Parathyroid adenoma (tissue), 2 donors: ENCODE measurements at regions not wholly inside any gene's neighbourhood (a gene's known extent, or its start where the extent isn't known, plus 50 kb on each side); places are given as distances from the start of the nearest gene placed in this dataset.

ENCODE experiments used
- H2AFZ ChIP-seq: fragments of 300-600 bp; sonication (generic); one replicate; pipeline ENCODE4 v1.7.0; 2017; ENCODE audit warnings: antibody characterized with exemption, mild to moderate bottlenecking
- H3K27ac ChIP-seq: fragments of 300-600 bp; sonication (generic); one replicate; pipeline ENCODE4 v1.7.0; 2017
- H3K27me3 ChIP-seq: fragments of 300-600 bp; sonication (generic); one replicate; pipeline ENCODE4 v1.7.0; 2017; ENCODE audit warnings: low read length; ENCODE audit not compliant: control insufficient read depth, insufficient read depth
- H3K36me3 ChIP-seq: fragments of 300-600 bp; sonication (generic); one replicate; pipeline ENCODE4 v1.7.0; 2017; ENCODE audit warnings: low read length; ENCODE audit not compliant: control insufficient read depth, insufficient read depth
- H3K4me1 ChIP-seq: fragments of 300-600 bp; sonication (generic); one replicate; pipeline ENCODE4 v1.7.0; 2017; ENCODE audit warnings: control low read depth
- H3K4me2 ChIP-seq: fragments of 300-600 bp; sonication (generic); one replicate; pipeline ENCODE4 v1.7.0; 2017; ENCODE audit warnings: low read length
- H3K4me3 ChIP-seq: fragments of 300-600 bp; sonication (generic); one replicate; pipeline ENCODE4 v1.7.0; 2017; ENCODE audit warnings: low read depth, low read length
- H3K79me2 ChIP-seq: fragments of 300-600 bp; sonication (generic); one replicate; pipeline ENCODE4 v1.7.0; 2017; ENCODE audit warnings: control low read depth
- H3K9ac ChIP-seq: fragments of 300-600 bp; sonication (generic); one replicate; pipeline ENCODE4 v1.7.0; 2017; ENCODE audit warnings: mild to moderate bottlenecking
- H3K9me3 ChIP-seq: fragments of 300-600 bp; sonication (generic); one replicate; pipeline ENCODE4 v1.7.0; 2017; ENCODE audit warnings: low read length; ENCODE audit not compliant: control insufficient read depth
- CTCF ChIP-seq: fragments of 300-600 bp; sonication (generic); IDR thresholded peaks from one replicate; pipeline ENCODE4 v1.7.0; 2017; ENCODE audit warnings: antibody characterized with exemption, mild to moderate bottlenecking
- donor health status: primary hyperparathyroidism.

GRCh38 chr2:12004713-12005112, 258.3 kb downstream of the LPIN1 start:
- Histone ChIP-seq H3K4me2 (no peak overlapping the region), H3K9me3 (no peaks in the 10 kb centered on the region), H3K27ac (no peak overlapping the region), H3K27me3 (no peaks in the 10 kb centered on the region), H3K4me1 (no peaks in the 10 kb centered on the region), H3K9ac (no peak overlapping the region), H3K4me3 (no peak overlapping the region), H3K79me2 (no peaks in the 10 kb centered on the region), H3K36me3 (no peaks in the 10 kb centered on the region), H2AFZ (no peak overlapping the region)
- TF ChIP-seq CTCF: no peak

GRCh38 chr2:12005886-12006681, 259.7 kb downstream of the LPIN1 start:
- peak overlapping the region; percentile 33 for H3K4me2 ChIP-seq
- no peak overlapping the region for H3K27ac ChIP-seq
- no peaks in the 10 kb centered on the region for H3K79me2 ChIP-seq
- H3K9ac ChIP-seq: no peak overlapping the region
- H2AFZ ChIP-seq: peak overlapping the region; percentile 28
- no peak overlapping the region for H3K4me3 ChIP-seq
- H3K4me1 ChIP-seq: no peaks in the 10 kb centered on the region
- no peaks in the 10 kb centered on the region for H3K27me3 ChIP-seq
- H3K36me3 ChIP-seq: no peaks in the 10 kb centered on the region
- H3K9me3 ChIP-seq: no peaks in the 10 kb centered on the region
- no peak for TF ChIP-seq CTCF

- H3K4me1 ChIP-seq: no peaks in the 10 kb centered on the region
- TF ChIP-seq CTCF: no peak
- H3K36me3 ChIP-seq: no peaks in the 10 kb centered on the region
- no peaks in the 10 kb centered on the region for H3K9me3 ChIP-seq
- H3K4me3 ChIP-seq: no peak overlapping the region
- no peaks in the 10 kb centered on the region for H3K27me3 ChIP-seq
- peak overlapping the region; percentile 19 for H2AFZ ChIP-seq
- no peak overlapping the region for H3K27ac ChIP-seq
- H3K9ac ChIP-seq: no peak overlapping the region
- H3K79me2 ChIP-seq: no peaks in the 10 kb centered on the region
- peak overlapping the region; percentile 33 for H3K4me2 ChIP-seq
These were observed 260.4 kb downstream of the LPIN1 start for GRCh38 chr2:12006850-12007249.

GRCh38 chr2:12007282-12007681, 260.9 kb downstream of the LPIN1 start:
- H3K27ac ChIP-seq: no peak overlapping the region
- H3K27me3 ChIP-seq: no peaks in the 10 kb centered on the region
- no peaks in the 10 kb centered on the region for H3K36me3 ChIP-seq
- no peak overlapping the region for H3K9ac ChIP-seq
- no peaks in the 10 kb centered on the region for H3K4me1 ChIP-seq
- no peaks in the 10 kb centered on the region for H3K79me2 ChIP-seq
- no peaks in the 10 kb centered on the region for H3K9me3 ChIP-seq
- H3K4me2 ChIP-seq: peak overlapping the region; percentile 33
- H2AFZ ChIP-seq: no peak overlapping the region
- TF ChIP-seq CTCF: no peak
- H3K4me3 ChIP-seq: no peak overlapping the region
